ENCODE measurements at regions not wholly inside any gene's neighbourhood (a gene's known extent, or its start where the extent isn't known, plus 50 kb on each side); places are given as distances from the start of the nearest gene placed in this dataset.
A peak's percentile ranks its signal among the peaks of the same experiment; 100 is the strongest.

- DNase-seq (ENCODE audit: low read depth in 2 of 3, low spot score in 2 of 3), result no peak
These were observed 189.0 kb upstream of the CDKN3 start for GRCh38 chr14:54207476-54208462.

- no peak for DNase-seq (ENCODE audit: low read depth in 2 of 3, low spot score in 2 of 3)
These were observed 188.1 kb upstream of the CDKN3 start for GRCh38 chr14:54208751-54209150.

- no peak for DNase-seq (ENCODE audit: low read depth in 2 of 3, low spot score in 2 of 3)
These were observed 187.1 kb upstream of the CDKN3 start for GRCh38 chr14:54209511-54210250.

- no peak for DNase-seq (ENCODE audit: low read depth in 2 of 3, low spot score in 2 of 3)
These were observed 185.1 kb upstream of the CDKN3 start for GRCh38 chr14:54211551-54212308.

- no peak for DNase-seq (ENCODE audit: low read depth in 2 of 3, low spot score in 2 of 3)
These were observed 183.3 kb upstream of the CDKN3 start for GRCh38 chr14:54213536-54213935.

- no peak for DNase-seq (ENCODE audit: low read depth in 2 of 3, low spot score in 2 of 3)
These were observed 180.0 kb upstream of the CDKN3 start for GRCh38 chr14:54216827-54217226.

GRCh38 chr14:54219261-54220070 lies 177.3 kb upstream of the CDKN3 start:
- peak in 1 of 3 donors; percentile 9 for DNase-seq (ENCODE audit: low read depth in 2 of 3, low spot score in 2 of 3)

- DNase-seq (ENCODE audit: low read depth in 2 of 3, low spot score in 2 of 3), result no peak
These were observed 176.6 kb upstream of the CDKN3 start for GRCh38 chr14:54220071-54220703.

GRCh38 chr14:54220704-54221431 lies 175.9 kb upstream of the CDKN3 start:
- peak in 1 of 3 donors; percentile 4 for DNase-seq (ENCODE audit: low read depth in 2 of 3, low spot score in 2 of 3)

GRCh38 chr14:54221432-54221803 lies 175.4 kb upstream of the CDKN3 start:
- no peak for DNase-seq (ENCODE audit: low read depth in 2 of 3, low spot score in 2 of 3)

- DNase-seq (ENCODE audit: low read depth in 2 of 3, low spot score in 2 of 3), result no peak
These were observed 174.8 kb upstream of the CDKN3 start for GRCh38 chr14:54221971-54222370.

GRCh38 chr14:54223831-54224402 lies 172.9 kb upstream of the CDKN3 start:
- DNase-seq (ENCODE audit: low read depth in 2 of 3, low spot score in 2 of 3), result no peak

GRCh38 chr14:54225457-54226060 lies 171.2 kb upstream of the CDKN3 start:
- no peak for DNase-seq (ENCODE audit: low read depth in 2 of 3, low spot score in 2 of 3)

GRCh38 chr14:54226103-54226502 lies 170.7 kb upstream of the CDKN3 start:
- no peak for DNase-seq (ENCODE audit: low read depth in 2 of 3, low spot score in 2 of 3)

- DNase-seq (ENCODE audit: low read depth in 2 of 3, low spot score in 2 of 3), result no peak
These were observed 170.2 kb upstream of the CDKN3 start for GRCh38 chr14:54226558-54226957.

- DNase-seq (ENCODE audit: low read depth in 2 of 3, low spot score in 2 of 3), result no peak
These were observed 167.7 kb upstream of the CDKN3 start for GRCh38 chr14:54229136-54229535.

- DNase-seq (ENCODE audit: low read depth in 2 of 3, low spot score in 2 of 3), result no peak
These were observed 166.2 kb upstream of the CDKN3 start for GRCh38 chr14:54230645-54231044.

- DNase-seq (ENCODE audit: low read depth in 2 of 3, low spot score in 2 of 3), result no peak
These were observed 164.1 kb upstream of the CDKN3 start for GRCh38 chr14:54232735-54233134.

Measured in hematopoietic multipotent progenitor cell (in vitro differentiated cells).